ENCODE measurements at regions not wholly inside any gene's neighbourhood (a gene's known extent, or its start where the extent isn't known, plus 50 kb on each side); places are given as distances from the start of the nearest gene placed in this dataset.

DNA sequence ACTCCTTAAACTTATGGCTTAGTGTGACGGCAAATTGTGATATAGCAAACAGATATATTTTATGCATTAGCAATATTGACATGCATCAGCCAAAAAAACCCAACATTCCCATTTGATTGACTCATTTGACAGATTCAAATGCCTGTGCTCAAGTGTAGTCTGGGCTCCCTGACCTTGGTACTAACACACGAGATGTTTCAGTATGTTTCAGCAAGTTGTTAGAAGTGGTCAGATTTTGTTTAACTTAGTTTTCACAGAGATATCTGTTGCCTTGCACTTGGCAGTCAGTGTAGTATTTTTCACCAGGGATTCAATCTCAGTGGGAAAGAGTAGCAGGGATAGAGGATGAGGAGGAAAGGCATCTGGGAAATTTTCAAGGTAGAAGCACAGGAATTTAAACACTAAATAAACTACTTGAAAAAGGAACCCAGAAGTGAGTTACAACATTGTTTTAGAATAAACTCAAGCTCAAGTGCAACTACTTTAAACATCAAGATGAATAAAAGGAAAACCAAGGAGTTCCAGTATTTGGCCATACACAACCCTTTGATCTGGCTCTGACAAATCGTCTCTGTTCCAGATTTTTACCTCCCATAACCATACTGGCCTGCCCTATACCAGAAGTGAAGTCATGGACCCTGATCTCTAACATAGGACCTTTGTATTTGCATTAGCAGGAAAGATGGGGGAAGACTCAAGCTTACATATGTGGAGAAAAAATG is 56.5 kb upstream of the BLID start:
- intact Hi-C loops (cut with DNase I; ENCODE audit: low total_unique reads), result no loop called here
- DNase-seq, result no peak
- no peaks in the 10 kb centered on the region for H3K4me1 ChIP-seq
- H3K27me3 ChIP-seq (replicated peaks in 1 of 7), result no peaks in the 10 kb centered on the region
- 74 to 88% (median 85%) methylated on average over 3 of the region's 3 CpGs for WGBS, 5 donors
- H3K4me3 ChIP-seq, result no peak overlapping the region
- no peak for TF ChIP-seq POLR2AphosphoS5 (IDR thresholded peaks at IDR 0.05)
- TF ChIP-seq POLR2A (IDR thresholded peaks at IDR 0.05), result no peak
- no peak overlapping the region for H3K27ac ChIP-seq
- no peaks in the 10 kb centered on the region for H3K9me3 ChIP-seq
- H3K36me3 ChIP-seq, result no peaks in the 10 kb centered on the region

DNA sequence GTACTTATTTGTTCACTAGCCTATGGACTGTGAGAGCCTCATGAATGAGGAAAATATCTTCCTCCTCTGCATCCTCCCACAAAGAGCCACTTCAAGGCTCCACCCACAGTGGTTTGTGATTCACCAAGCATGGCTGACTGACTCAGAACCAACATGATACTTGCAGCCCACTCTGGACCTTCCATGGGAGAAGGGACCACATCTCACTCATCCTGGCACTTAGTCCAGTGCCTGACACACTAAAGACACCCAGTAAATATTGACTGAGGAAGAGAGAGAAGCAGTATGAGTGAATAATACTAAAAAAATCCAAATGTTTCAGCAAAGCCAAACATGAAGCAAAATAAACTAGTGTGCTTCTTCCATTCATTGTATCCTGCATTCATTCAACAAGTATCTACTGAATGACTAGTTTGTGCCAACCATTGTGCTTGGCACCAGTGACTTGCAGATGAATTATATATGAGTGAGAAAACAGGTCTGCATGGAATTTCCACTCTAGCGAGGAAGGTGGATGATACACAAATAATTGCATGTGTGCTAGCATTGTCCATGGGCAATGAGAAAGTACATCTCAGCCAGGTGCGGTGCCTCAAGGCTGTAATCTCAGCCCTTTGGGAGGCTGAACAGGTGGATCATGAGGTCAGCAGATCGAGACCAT is 54.9 kb upstream of the BLID start:
- H3K27ac ChIP-seq, result no peak overlapping the region
- DNase-seq, result no peak
- H3K4me3 ChIP-seq, result no peak overlapping the region
- H3K27me3 ChIP-seq (replicated peaks in 1 of 7), result no peaks in the 10 kb centered on the region
- H3K9me3 ChIP-seq, result no peaks in the 10 kb centered on the region
- TF ChIP-seq, protein P1, sequence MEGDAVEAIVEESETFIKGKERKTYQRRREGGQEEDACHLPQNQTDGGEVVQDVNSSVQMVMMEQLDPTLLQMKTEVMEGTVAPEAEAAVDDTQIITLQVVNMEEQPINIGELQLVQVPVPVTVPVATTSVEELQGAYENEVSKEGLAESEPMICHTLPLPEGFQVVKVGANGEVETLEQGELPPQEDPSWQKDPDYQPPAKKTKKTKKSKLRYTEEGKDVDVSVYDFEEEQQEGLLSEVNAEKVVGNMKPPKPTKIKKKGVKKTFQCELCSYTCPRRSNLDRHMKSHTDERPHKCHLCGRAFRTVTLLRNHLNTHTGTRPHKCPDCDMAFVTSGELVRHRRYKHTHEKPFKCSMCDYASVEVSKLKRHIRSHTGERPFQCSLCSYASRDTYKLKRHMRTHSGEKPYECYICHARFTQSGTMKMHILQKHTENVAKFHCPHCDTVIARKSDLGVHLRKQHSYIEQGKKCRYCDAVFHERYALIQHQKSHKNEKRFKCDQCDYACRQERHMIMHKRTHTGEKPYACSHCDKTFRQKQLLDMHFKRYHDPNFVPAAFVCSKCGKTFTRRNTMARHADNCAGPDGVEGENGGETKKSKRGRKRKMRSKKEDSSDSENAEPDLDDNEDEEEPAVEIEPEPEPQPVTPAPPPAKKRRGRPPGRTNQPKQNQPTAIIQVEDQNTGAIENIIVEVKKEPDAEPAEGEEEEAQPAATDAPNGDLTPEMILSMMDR (IDR thresholded peaks at IDR 0.05 in 8 of 11, conservative IDR thresholded peaks at IDR 0.05 in 3 of 11), result no peak
- no peak for TF ChIP-seq POLR2A (IDR thresholded peaks at IDR 0.05)
- TF ChIP-seq POLR2AphosphoS5 (IDR thresholded peaks at IDR 0.05), result no peak
- 86 to 96% (median 90%) methylated on average over 3 of the region's 3 CpGs for WGBS, 5 donors
- intact Hi-C loops (cut with DNase I; ENCODE audit: low total_unique reads), result no loop called here
- no peaks in the 10 kb centered on the region for H3K4me1 ChIP-seq
- H3K36me3 ChIP-seq, result no peaks in the 10 kb centered on the region

DNA sequence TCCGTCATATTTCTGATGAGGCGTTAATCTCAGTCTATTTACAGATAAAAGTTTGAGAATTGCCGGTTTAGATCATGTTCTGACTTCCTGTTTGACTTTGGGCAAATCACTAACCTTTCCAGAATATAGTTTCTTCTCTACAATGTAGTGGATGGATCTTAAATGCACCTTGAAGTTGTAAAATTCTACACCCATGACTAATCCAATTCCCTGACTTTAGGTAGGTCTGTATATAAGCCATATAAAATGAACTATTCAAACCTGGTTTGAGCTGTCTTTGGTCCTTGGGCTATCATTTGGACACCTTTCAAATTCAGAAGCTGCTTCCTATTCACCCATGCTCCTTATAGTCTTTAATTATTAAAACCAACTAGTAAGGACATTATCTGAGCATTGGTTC is 52.2 kb upstream of the BLID start:
- Histone ChIP-seq H3K27me3 (replicated peaks in 1 of 7) (no peaks in the 10 kb centered on the region), H3K4me1 (no peaks in the 10 kb centered on the region), H3K27ac (no peak overlapping the region), H3K36me3 (no peaks in the 10 kb centered on the region), H3K9me3 (no peaks in the 10 kb centered on the region), H3K4me3 (no peak overlapping the region)
- WGBS, 5 donors, result 71 to 86% (median 79%) methylated on average over 3 of the region's 3 CpGs
- TF ChIP-seq POLR2AphosphoS5 (IDR thresholded peaks at IDR 0.05), result no peak
- TF ChIP-seq, protein P1 (IDR thresholded peaks at IDR 0.05 in 8 of 11, conservative IDR thresholded peaks at IDR 0.05 in 3 of 11), result no peak
- no peak for TF ChIP-seq POLR2A (IDR thresholded peaks at IDR 0.05)
- intact Hi-C loops (cut with DNase I; ENCODE audit: low total_unique reads), result loop anchor here (10.0 kb wide), 1 partner anchor 353 kb away; no protein-coding TSS in a partner anchor
- DNase-seq, result no peak

DNA sequence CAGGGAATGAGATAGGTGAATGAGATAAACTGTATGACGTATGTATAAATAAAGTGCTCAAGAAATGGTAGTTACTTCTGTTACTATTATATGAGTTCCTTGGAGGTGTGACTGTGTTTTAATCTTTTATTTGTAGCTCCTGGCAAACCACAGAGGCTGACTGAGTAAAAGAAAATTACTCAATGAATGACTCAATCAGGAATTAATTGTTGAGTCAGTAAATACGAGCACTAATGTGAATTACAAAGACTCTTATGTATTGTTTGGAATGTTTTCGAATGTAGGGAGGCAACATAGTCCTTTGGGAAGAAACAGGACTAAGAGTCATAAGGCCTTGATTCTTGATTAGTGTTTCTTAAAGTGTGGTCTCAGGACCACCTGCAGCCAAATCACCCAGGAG is 51.1 kb upstream of the BLID start:
- intact Hi-C loops (cut with DNase I; ENCODE audit: low total_unique reads), result loop anchor here (10.0 kb wide), 1 partner anchor 352 kb away; no protein-coding TSS in a partner anchor
- Histone ChIP-seq H3K4me3 (no peak overlapping the region), H3K9me3 (no peaks in the 10 kb centered on the region), H3K4me1 (no peaks in the 10 kb centered on the region), H3K27me3 (replicated peaks in 1 of 7) (no peaks in the 10 kb centered on the region), H3K36me3 (no peaks in the 10 kb centered on the region), H3K27ac (no peak overlapping the region)
- DNase-seq, result no peak
- 77 to 92% (median 80%) methylated on average over 3 of the region's 3 CpGs for WGBS, 5 donors
- TF ChIP-seq, protein P1 (IDR thresholded peaks at IDR 0.05 in 8 of 11, conservative IDR thresholded peaks at IDR 0.05 in 3 of 11), result no peak
- no peak for TF ChIP-seq POLR2AphosphoS5 (IDR thresholded peaks at IDR 0.05)
